Kidney glomerular epithelial cell (primary cell): ENCODE measurements at regions not wholly inside any gene's neighbourhood (a gene's known extent, or its start where the extent isn't known, plus 50 kb on each side); places are given as distances from the start of the nearest gene placed in this dataset.

Source experiments
- DNase-seq: peaks from one replicate; lab custom pipeline; 2025; lab: John Stamatoyannopoulos, UW

DNA sequence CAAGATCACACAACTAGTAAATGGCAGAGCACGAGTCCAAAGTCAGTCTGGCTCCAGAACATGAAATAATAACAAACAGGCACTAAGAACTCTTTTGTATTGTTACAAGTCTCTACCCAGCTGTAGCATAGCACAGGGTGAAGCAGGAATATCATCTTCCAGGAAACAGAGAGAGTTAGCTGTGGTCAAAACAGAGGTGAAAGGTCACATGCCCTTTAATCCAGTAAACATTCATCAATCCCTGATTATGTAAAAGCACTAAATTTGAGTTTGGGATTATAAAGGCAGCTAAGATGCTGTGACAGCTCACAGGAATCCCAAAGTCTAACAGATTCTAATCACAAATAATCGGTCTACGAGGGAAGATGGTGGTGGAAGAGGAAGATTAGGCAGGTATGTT, 133.0 kb upstream of the ASTN2 start:
- DNase-seq, result no peak

DNA sequence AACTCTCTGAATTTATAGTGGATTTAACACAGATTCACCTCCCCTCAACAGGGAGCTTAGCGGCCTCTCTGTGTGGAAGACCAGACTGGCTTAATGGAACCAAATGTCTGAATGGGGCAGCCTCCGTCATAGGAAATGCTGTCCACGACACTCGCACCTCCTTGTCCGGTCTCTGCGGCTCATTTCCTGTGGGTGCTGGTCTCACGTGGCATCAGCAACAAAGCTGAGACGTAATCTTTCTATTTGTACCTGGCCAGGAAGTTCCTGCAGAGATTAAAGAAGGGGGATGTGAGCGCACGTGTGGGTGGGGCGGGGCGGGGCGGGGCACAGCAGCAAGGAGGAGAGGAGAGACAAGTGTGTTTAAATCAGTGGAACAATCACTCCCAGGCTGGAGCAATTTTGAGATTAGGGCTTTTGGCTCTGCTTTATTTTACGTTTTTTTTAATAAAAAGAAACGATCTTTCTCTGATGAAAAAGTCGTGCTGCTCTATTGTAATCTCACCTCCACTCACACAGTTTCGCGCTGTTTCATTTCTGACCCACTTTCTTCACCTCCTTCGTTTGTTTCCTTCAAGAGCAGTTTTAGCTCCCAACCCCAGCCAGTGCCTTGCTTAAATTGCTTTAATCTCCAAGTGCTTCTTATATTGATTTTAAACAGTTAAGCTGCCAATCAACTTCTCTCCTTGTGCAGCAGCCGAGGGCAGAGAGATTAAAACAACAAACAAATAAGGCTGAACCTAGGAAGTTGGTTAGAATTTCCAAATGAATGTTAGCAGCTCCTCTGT, 132.2 kb upstream of the ASTN2 start:
- DNase-seq, result no peak

- no peak for DNase-seq
Observed at GRCh38 chr9:117545846-117546245, 131.0 kb upstream of the ASTN2 start.

GRCh38 chr9:117543089-117543488, 128.2 kb upstream of the ASTN2 start:
- no peak for DNase-seq

DNA sequence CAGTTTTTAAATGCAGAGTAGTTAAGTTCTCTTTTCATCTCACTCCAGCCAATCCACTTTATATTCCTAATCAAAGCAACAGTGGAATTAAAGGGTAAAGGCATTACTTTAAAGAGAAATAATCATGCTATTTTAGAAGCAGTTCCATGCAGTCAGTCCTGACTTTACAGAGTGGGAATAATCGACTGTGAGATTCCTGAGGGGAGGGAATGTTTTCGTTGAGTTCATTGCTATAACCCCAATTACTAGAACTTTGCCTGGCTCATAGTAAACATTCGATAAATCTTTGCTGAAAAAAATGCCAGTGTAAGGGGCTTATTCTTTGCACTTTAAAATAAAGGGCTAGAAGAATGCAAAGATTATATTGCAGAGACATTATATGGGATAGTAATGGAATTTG, 127.2 kb upstream of the ASTN2 start:
- DNase-seq, result no peak

- DNase-seq, result no peak
Observed at GRCh38 chr9:117541181-117541580, 126.3 kb upstream of the ASTN2 start.

GRCh38 chr9:117535973-117536372, 121.1 kb upstream of the ASTN2 start:
- no peak for DNase-seq

- DNase-seq, result no peak
Observed at GRCh38 chr9:117535434-117535833, 120.6 kb upstream of the ASTN2 start.

DNA sequence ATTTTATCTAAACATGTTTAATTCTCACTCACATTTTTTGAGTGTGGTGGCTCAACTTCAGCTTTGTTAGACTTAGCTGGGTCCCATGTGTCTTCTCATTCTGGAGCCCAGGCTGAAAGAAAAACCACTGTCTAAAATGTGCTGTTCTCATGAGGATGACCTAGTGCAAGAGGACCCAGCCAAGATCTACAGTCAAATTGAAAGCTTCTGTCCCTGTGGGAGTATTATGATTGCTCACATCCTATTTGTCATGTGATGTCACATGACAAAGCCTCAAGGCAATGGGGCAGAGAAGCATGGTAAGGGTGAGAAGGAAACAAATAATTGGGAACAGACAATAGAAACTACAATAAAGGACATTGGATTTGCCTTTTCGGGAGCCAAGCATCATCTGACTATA, 113.4 kb upstream of the ASTN2 start:
- DNase-seq, result no peak

GRCh38 chr9:117526674-117527073, 111.8 kb upstream of the ASTN2 start:
- DNase-seq, result no peak

GRCh38 chr9:117523531-117524153, 108.8 kb upstream of the ASTN2 start:
- DNase-seq, result no peak

DNA sequence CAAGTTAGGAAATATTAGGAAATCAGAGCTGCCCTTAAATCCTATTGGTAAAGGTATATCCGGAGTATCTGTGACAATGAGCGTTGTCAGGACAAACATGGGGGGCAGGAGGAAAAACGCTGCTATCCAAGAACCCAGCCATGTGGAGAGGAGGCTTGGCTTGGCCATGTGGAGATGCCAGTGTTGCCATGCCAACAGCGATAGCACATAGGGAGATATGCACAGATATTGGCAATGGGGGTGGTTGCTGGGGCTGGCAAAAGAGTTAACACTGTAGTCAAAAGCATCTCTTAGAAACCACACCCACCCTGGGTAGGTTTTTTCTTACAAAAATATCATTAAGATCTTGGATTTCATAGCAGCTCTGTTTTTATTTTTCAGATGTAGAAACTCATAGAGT, 106.4 kb upstream of the ASTN2 start:
- no peak for DNase-seq

DNA sequence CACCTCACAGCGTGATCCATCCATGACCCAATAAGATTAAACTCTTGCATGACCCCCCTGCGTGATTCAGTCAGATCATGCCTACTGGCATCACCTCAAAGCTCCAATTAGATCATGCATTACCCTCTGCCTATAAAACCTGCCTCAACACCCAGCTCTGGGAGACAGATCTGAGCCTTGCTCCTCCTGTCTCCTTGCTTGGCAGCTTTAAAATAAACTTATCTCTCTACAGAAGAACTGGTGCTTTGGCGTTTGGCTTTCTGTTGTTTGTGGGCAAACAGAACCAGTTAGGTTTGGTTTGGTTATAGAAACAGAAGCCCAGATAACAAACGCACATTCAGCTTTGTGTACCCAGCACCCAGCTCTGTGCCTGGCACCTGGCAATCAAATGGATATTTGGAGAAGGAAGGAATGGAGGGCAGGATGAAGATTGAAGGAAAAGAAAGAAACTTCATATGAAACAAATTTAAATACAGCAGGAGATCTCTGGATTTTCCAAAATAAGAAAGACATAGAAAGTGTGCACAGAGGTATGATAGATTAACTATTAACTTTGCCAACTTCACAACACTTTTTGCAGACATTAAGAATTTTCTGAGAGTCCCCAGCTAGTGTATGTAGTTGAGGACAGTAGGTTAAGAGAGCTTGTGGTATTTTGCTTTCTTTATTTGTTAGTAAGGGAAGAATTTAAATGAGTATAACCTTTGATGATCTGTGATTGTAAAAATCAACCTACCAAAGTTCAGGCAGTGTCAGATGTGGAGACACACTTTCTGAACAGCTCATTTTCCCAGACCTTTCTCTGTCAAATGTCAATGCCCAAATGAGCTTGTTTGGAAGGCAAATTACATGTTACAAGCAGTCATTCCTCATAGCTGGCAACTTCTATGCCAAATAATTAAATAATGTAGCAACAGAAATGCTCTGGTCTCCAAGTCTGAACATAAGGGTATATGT, 102.1 kb upstream of the ASTN2 start:
- DNase-seq, result no peak

- no peak for DNase-seq
Observed at GRCh38 chr9:117511852-117512481, 97.1 kb upstream of the ASTN2 start.

- no peak for DNase-seq
Observed at GRCh38 chr9:117496307-117496706, 81.5 kb upstream of the ASTN2 start.

DNA sequence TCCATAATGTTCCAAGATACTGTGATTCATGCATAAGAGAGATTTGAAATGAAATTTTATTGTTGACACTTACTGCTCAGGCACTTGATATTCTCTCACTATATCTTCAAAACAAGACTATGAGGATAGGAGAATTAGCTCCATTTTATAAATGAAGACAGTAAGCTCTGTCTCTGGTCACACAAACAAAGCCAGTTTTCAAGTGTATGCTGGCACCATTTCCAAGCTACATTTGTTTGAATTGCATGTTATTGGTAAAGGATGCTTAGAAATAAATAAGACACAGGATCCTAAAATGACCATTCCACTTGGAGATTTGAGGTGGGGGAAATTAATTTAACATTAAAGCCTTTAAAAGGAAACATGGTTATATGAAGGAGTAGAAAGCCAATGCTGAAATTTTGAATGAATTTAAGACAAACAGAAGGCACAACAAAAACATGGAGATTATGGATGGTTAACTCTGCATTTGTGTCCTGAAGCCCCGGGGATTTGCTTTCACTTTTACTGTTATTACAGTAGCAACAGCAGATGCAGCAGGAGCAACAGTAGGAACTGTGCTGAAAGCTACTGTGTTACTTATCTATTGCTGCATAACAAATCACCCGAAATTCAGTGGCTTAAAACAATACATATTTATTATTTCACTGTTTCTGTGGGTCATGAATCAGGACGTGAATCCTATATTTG, 79.7 kb upstream of the ASTN2 start:
- DNase-seq, result peak; percentile 42

DNA sequence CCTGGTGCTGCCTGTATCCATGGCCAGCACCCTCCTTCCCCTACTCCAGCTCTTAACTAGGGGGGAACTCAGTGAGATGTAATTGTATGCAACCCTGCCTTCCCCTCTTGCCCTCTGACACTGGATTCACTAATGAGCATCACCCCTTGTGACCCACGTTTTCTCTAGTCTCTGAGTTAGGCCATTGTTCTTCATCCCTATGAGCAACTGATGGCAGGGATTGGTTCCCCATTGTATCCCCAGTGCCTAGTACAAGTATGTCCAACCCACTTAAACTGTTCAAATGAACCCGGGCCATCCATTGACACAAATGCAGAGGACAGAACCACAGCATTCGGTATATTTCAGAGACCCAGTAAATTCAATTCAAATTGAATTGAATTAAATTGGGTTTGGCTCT, 77.6 kb upstream of the ASTN2 start:
- DNase-seq, result no peak

- no peak for DNase-seq
Observed at GRCh38 chr9:117491491-117491890, 76.6 kb upstream of the ASTN2 start.

DNA sequence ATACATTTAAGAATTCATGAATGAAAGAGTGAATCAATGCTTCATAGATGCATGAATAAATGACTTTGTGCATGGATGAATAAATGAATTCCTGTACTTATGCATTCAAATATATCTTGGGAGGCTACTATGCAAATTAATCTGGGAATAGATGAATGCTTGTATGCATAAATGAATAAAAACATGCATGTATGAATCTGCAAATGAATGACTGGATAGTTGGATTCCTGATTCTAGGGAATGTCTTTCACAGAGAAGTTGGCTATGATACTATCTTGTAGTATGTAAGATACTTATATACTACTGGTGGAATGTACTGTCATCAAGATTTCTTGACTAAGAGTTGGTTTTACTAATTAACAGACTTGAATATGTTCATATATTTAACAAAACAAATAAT, 75.3 kb upstream of the ASTN2 start:
- no peak for DNase-seq

- DNase-seq, result no peak
Observed at GRCh38 chr9:117488659-117489058, 73.8 kb upstream of the ASTN2 start.

- DNase-seq, result peak; percentile 66
Observed at GRCh38 chr9:117487555-117488175, 72.8 kb upstream of the ASTN2 start.
